HEK293 (cell line): ENCODE measurements at regions not wholly inside any gene's neighbourhood (a gene's known extent, or its start where the extent isn't known, plus 50 kb on each side); places are given as distances from the start of the nearest gene placed in this dataset.

Experiments
- CTCF ChIA-PET: fragments of 350-600 bp; formaldehyde crosslinking; extraction: SDS; loops from one replicate; lab custom pipeline; 2021; ENCODE audit warnings: antibody characterized with exemption; lab: Yijun Ruan, JAX
- POLR2A ChIA-PET: fragments of 300-600 bp; formaldehyde crosslinking; extraction: SDS; loops from one replicate; lab custom pipeline; 2020; ENCODE audit warnings: antibody characterized with exemption, inconsistent platforms; lab: Yijun Ruan, JAX
- H3K27ac ChIP-seq: fragments of 200-500 bp; sonication (Bioruptor generic); 2 replicates; pipeline ENCODE4 v1.5.1; 2014; ENCODE audit warnings: low read depth, low read length, control low read depth, inconsistent platforms; ENCODE audit errors: extremely low read depth
- H3K36me3 ChIP-seq, 2 experiments: fragments of 200-500 bp in 1 of 2; sonication (Bioruptor generic) in 1 of 2; 1 replicate in 1 of 2; 2 replicates in 1 of 2; pipeline ENCODE4 v1.5.1; 2014 to 2017; ENCODE audit warnings: inconsistent platforms in 2 of 2, low read length in 2 of 2; ENCODE audit not compliant: control insufficient read depth in 2 of 2, insufficient read depth in 1 of 2
- H3K4me1 ChIP-seq: fragments of 200-500 bp; sonication (Bioruptor generic); 2 replicates; pipeline ENCODE4 v1.5.1; 2014; ENCODE audit warnings: mild to moderate bottlenecking, low read length, inconsistent platforms; ENCODE audit not compliant: control insufficient read depth, insufficient read depth
- H3K4me3 ChIP-seq: 2 replicates; pipeline ENCODE4 v1.5.1; 2011; ENCODE audit warnings: low read depth, mild to moderate bottlenecking, control low read depth, low read length, moderate library complexity
- H3K9me3 ChIP-seq: fragments of 200-500 bp; sonication (Bioruptor generic); 2 replicates; pipeline ENCODE4 v1.5.1; 2014; ENCODE audit warnings: low read depth, low read length, inconsistent platforms; ENCODE audit not compliant: control insufficient read depth, insufficient read depth
- SP2 ChIP-seq: fragments of 450-650 bp; formaldehyde crosslinking; IDR thresholded peaks from 2 replicates; pipeline ENCODE4 v1.5.1; 2016; ENCODE audit warnings: missing biosample characterization, missing genetic modification characterization
- TCF7L2 ChIP-seq: IDR thresholded peaks from 2 replicates; pipeline ENCODE4 v1.6.1; 2011; ENCODE audit warnings: low read depth, mild to moderate bottlenecking, inconsistent platforms, low read length, moderate library complexity, borderline replicate concordance
- ZBTB8A ChIP-seq: fragments of 450-650 bp; formaldehyde crosslinking; IDR thresholded peaks from 2 replicates; pipeline ENCODE4 v1.5.1; 2016; ENCODE audit warnings: missing biosample characterization, missing genetic modification characterization
- ZNF175 ChIP-seq: fragments of 450-650 bp; formaldehyde crosslinking; IDR thresholded peaks from 2 replicates; pipeline ENCODE4 v1.5.1; 2016; ENCODE audit warnings: missing biosample characterization, missing genetic modification characterization
- ZNF416 ChIP-seq: fragments of 450-650 bp; formaldehyde crosslinking; IDR thresholded peaks from 2 replicates; pipeline ENCODE4 v1.5.1; 2016; ENCODE audit warnings: missing biosample characterization, missing genetic modification characterization
- ZNF510 ChIP-seq: fragments of 450-650 bp; formaldehyde crosslinking; IDR thresholded peaks from 2 replicates; pipeline ENCODE4 v1.5.1; 2018; ENCODE audit warnings: mild to moderate bottlenecking, missing genetic modification characterization, missing biosample characterization; ENCODE audit not compliant: insufficient replicate concordance
- ZNF623 ChIP-seq: fragments of 450-650 bp; formaldehyde crosslinking; IDR thresholded peaks from 2 replicates; pipeline ENCODE4 v1.5.1; 2016; ENCODE audit warnings: missing biosample characterization, missing genetic modification characterization
- ZNF629 ChIP-seq: fragments of 450-650 bp; formaldehyde crosslinking; IDR thresholded peaks from 2 replicates; pipeline ENCODE4 v1.5.1; 2017; ENCODE audit warnings: missing biosample characterization, missing genetic modification characterization
- ZNF768 ChIP-seq: fragments of 450-650 bp; formaldehyde crosslinking; IDR thresholded peaks from 2 replicates; pipeline ENCODE4 v1.5.1; 2018; ENCODE audit warnings: missing biosample characterization, mild to moderate bottlenecking, missing genetic modification characterization
- TF ChIP-seq, protein P1 (sequence below): fragments of 450-650 bp; formaldehyde crosslinking; conservative IDR thresholded peaks from 2 replicates; pipeline ENCODE4 v1.5.1; 2016; ENCODE audit warnings: low read depth, missing biosample characterization, missing genetic modification characterization
- TF ChIP-seq, protein P2 (sequence below): fragments of 450-650 bp; formaldehyde crosslinking; IDR thresholded peaks from 2 replicates; pipeline ENCODE4 v1.5.1; 2016; ENCODE audit warnings: missing biosample characterization, missing genetic modification characterization
- TF ChIP-seq, protein P3 (sequence below): fragments of 450-650 bp; formaldehyde crosslinking; IDR thresholded peaks from 2 replicates; pipeline ENCODE4 v1.5.1; 2016; ENCODE audit warnings: missing biosample characterization, missing genetic modification characterization
- TF ChIP-seq, protein P4 (sequence below): fragments of 450-650 bp; formaldehyde crosslinking; IDR thresholded peaks from 2 replicates; pipeline ENCODE4 v1.5.1; 2016; ENCODE audit warnings: missing biosample characterization, missing genetic modification characterization
- TF ChIP-seq, protein P5 (sequence below): fragments of 450-650 bp; formaldehyde crosslinking; IDR thresholded peaks from 2 replicates; pipeline ENCODE4 v1.5.1; 2016; ENCODE audit warnings: missing biosample characterization, missing genetic modification characterization

DNA sequence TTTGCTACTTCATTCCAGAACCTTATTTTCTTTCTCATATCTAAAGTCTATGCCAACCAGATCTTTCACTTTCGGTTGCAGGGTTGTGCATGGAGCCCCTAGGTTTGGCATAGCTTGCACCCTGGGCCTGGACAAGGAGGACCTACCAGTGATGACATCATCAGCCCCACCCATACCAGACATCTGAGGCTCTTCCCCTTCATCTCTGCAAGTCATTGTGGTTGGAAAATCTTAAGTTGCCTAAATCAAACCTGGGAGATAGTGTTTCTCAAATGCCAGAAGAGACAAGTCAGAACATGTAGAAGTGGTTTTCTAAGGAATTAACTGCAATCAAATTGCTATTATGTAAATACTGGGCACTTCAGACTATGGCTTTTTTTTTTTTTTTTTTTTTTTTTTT, 363.3 kb downstream of the ZNF516 start:
- H3K4me1 ChIP-seq = no peaks in the 10 kb centered on the region
- POLR2A ChIA-PET = no interaction called here
- TF ChIP-seq ZBTB8A (tag by site-specific recombination) (no peak), TCF7L2 (no peak)
- TF ChIP-seq, protein P1, sequence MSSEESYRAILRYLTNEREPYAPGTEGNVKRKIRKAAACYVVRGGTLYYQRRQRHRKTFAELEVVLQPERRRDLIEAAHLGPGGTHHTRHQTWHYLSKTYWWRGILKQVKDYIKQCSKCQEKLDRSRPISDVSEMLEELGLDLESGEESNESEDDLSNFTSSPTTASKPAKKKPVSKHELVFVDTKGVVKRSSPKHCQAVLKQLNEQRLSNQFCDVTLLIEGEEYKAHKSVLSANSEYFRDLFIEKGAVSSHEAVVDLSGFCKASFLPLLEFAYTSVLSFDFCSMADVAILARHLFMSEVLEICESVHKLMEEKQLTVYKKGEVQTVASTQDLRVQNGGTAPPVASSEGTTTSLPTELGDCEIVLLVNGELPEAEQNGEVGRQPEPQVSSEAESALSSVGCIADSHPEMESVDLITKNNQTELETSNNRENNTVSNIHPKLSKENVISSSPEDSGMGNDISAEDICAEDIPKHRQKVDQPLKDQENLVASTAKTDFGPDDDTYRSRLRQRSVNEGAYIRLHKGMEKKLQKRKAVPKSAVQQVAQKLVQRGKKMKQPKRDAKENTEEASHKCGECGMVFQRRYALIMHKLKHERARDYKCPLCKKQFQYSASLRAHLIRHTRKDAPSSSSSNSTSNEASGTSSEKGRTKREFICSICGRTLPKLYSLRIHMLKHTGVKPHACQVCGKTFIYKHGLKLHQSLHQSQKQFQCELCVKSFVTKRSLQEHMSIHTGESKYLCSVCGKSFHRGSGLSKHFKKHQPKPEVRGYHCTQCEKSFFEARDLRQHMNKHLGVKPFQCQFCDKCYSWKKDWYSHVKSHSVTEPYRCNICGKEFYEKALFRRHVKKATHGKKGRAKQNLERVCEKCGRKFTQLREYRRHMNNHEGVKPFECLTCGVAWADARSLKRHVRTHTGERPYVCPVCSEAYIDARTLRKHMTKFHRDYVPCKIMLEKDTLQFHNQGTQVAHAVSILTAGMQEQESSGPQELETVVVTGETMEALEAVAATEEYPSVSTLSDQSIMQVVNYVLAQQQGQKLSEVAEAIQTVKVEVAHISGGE = no peak
- TF ChIP-seq, all 188 proteins: peak for 0
- no peaks in the 10 kb centered on the region for H3K36me3 ChIP-seq
- no peak overlapping the region for H3K27ac ChIP-seq
- H3K9me3 ChIP-seq = no peaks in the 10 kb centered on the region
- CTCF ChIA-PET = no interaction called here
- no peak overlapping the region for H3K4me3 ChIP-seq

DNA sequence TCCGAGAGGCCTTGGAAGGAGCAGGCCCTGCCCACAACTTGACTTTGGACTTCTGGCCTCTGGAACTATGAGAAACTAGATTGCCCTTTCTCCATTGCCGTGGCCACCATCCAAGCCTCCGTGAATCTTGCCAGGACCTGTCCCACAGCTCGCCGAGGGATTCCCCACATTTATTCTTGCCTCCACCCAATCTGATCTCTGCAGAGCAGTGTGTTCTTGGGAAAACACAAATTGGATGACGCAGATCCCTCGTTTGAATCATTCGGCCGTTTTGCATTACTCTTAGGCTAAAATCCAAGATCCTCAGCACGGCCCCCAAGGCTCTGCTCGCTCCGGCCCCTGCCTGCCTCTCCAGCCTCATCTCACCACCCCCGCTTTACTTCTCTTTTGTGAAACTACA, 364.2 kb downstream of the ZNF516 start:
- Histone ChIP-seq H3K4me1 (no peaks in the 10 kb centered on the region), H3K4me3 (no peak overlapping the region), H3K27ac (no peak overlapping the region), H3K9me3 (no peaks in the 10 kb centered on the region), H3K36me3 (no peaks in the 10 kb centered on the region)
- CTCF ChIA-PET = no interaction called here
- POLR2A ChIA-PET = no interaction called here
- TF ChIP-seq, protein P2, sequence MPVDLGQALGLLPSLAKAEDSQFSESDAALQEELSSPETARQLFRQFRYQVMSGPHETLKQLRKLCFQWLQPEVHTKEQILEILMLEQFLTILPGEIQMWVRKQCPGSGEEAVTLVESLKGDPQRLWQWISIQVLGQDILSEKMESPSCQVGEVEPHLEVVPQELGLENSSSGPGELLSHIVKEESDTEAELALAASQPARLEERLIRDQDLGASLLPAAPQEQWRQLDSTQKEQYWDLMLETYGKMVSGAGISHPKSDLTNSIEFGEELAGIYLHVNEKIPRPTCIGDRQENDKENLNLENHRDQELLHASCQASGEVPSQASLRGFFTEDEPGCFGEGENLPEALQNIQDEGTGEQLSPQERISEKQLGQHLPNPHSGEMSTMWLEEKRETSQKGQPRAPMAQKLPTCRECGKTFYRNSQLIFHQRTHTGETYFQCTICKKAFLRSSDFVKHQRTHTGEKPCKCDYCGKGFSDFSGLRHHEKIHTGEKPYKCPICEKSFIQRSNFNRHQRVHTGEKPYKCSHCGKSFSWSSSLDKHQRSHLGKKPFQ (tag by site-specific recombination) = no peak
- no peak for TF ChIP-seq SP2 (tag by site-specific recombination)
- TF ChIP-seq ZNF768 (tag by site-specific recombination) = no peak
- no peak for TF ChIP-seq ZNF510 (tag by site-specific recombination)
- TF ChIP-seq ZNF416 (tag by site-specific recombination) = no peak

DNA sequence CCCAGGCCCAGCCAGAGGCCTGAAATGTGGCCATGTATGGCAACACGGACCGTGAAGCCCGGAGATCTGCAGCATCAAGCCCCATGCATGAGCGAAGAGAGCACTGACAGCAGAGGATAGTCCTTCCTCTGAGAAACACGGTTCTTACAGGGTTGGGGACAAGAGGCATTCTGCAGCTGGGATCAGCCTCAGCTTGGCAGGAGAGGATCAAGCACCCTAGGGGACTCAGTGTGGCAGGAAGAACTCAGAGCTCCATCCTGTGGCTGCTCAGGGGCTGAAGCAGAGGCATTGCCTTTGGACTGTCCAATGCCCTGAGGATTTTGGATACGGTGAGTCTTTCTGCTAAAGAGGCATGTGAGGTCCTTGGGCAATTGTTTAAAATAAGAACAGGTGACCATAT, 368.7 kb downstream of the ZNF516 start:
- POLR2A ChIA-PET = no interaction called here
- Histone ChIP-seq H3K4me3 (no peak overlapping the region), H3K9me3 (no peaks in the 10 kb centered on the region), H3K36me3 (no peaks in the 10 kb centered on the region), H3K27ac (no peak overlapping the region), H3K4me1 (no peaks in the 10 kb centered on the region)
- TF ChIP-seq ZNF629 (tag by site-specific recombination) (no peak), ZNF175 (tag by site-specific recombination) (no peak), ZNF623 (no peak)
- TF ChIP-seq, protein P3, sequence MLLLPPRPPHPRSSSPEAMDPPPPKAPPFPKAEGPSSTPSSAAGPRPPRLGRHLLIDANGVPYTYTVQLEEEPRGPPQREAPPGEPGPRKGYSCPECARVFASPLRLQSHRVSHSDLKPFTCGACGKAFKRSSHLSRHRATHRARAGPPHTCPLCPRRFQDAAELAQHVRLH (tag by site-specific recombination) = no peak
- TF ChIP-seq, protein P4, sequence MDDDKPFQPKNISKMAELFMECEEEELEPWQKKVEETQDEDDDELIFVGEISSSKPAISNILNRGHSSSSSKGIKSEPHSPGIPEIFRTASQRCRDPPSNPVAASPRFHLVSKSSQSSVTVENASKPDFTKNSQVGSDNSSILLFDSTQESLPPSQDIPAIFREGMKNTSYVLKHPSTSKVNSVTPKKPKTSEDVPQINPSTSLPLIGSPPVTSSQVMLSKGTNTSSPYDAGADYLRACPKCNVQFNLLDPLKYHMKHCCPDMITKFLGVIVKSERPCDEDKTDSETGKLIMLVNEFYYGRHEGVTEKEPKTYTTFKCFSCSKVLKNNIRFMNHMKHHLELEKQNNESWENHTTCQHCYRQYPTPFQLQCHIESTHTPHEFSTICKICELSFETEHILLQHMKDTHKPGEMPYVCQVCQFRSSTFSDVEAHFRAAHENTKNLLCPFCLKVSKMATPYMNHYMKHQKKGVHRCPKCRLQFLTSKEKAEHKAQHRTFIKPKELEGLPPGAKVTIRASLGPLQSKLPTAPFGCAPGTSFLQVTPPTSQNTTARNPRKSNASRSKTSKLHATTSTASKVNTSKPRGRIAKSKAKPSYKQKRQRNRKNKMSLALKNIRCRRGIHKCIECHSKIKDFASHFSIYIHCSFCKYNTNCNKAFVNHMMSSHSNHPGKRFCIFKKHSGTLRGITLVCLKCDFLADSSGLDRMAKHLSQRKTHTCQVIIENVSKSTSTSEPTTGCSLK (tag by site-specific recombination) = no peak
- TF ChIP-seq, protein P5, sequence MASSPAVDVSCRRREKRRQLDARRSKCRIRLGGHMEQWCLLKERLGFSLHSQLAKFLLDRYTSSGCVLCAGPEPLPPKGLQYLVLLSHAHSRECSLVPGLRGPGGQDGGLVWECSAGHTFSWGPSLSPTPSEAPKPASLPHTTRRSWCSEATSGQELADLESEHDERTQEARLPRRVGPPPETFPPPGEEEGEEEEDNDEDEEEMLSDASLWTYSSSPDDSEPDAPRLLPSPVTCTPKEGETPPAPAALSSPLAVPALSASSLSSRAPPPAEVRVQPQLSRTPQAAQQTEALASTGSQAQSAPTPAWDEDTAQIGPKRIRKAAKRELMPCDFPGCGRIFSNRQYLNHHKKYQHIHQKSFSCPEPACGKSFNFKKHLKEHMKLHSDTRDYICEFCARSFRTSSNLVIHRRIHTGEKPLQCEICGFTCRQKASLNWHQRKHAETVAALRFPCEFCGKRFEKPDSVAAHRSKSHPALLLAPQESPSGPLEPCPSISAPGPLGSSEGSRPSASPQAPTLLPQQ (tag by site-specific recombination) = no peak
- CTCF ChIA-PET = no interaction called here
